Endothelial cell of umbilical vein (primary cell): ENCODE measurements at regions not wholly inside any gene's neighbourhood (a gene's known extent, or its start where the extent isn't known, plus 50 kb on each side); places are given as distances from the start of the nearest gene placed in this dataset.

ENCODE experiments used
- BruUV-seq: library from RNA; stranded (reverse); fragments of 400-500 nt; replicated peaks from 2 replicates; lab custom pipeline; 2021; lab: Mats Ljungman, UMichigan
- CTCF ChIA-PET: fragments of 300-600, 350-600 bp; sonication (Branson Sonifier 250); formaldehyde crosslinking; loops from one replicate; lab custom pipeline; 2021; ENCODE audit warnings: antibody characterized with exemption, inconsistent platforms; lab: Charles Lee
- POLR2A ChIA-PET: fragments of 300-600, 350-600 bp; sonication (Branson Sonifier 250); formaldehyde crosslinking; loops from one replicate; lab custom pipeline; 2021; ENCODE audit warnings: antibody characterized with exemption, inconsistent platforms; lab: Charles Lee
- DNase-seq: peaks from one replicate; pipeline ENCODE4 v3.0.0-alpha.2; 2011; ENCODE audit warnings: low read depth, low spot score
- FAIRE-seq: peaks from 2 replicates; lab custom pipeline; 2011; peaks lifted over from hg19 to GRCh38; lab: Jason Lieb, UNC
- H2AFZ ChIP-seq: 2 replicates; pipeline ENCODE4 v1.6.0; 2012; ENCODE audit warnings: low read depth, low read length, control low read depth, inconsistent platforms
- H3K27ac ChIP-seq: 2 replicates; pipeline ENCODE4 v1.5.1; 2011; ENCODE audit warnings: low read depth, mild to moderate bottlenecking, control low read depth, low read length, moderate library complexity; ENCODE audit not compliant: insufficient read depth
- H3K27me3 ChIP-seq, 2 experiments: 2 replicates each; pipeline versions ENCODE4 v1.6.0 to v1.6.1; 2011; ENCODE audit warnings: low read length in 2 of 2, mixed read lengths in 1 of 2; ENCODE audit not compliant: control insufficient read depth in 2 of 2, insufficient read depth in 2 of 2
- H3K36me3 ChIP-seq, 2 experiments: 2 replicates in 1 of 2; 3 replicates in 1 of 2; pipeline ENCODE4 v1.5.1; 2011; ENCODE audit warnings: low read length in 2 of 2, mild to moderate bottlenecking in 1 of 2, moderate library complexity in 1 of 2; ENCODE audit not compliant: control insufficient read depth in 2 of 2, insufficient read depth in 2 of 2; ENCODE audit errors: extremely low read depth in 1 of 2
- H3K4me1 ChIP-seq: 3 replicates; pipeline ENCODE4 v1.5.1; 2011; ENCODE audit warnings: mild to moderate bottlenecking, low read length; ENCODE audit not compliant: control insufficient read depth, insufficient read depth; ENCODE audit errors: extremely low read depth
- H3K4me2 ChIP-seq: 2 replicates; pipeline ENCODE4 v1.6.1; 2011; ENCODE audit warnings: low read length, control low read depth, mixed read lengths; ENCODE audit not compliant: insufficient read depth
- H3K4me3 ChIP-seq, 3 experiments: fragments of 200-600 bp in 1 of 3; sonication (generic), shearing (Covaris generic) in 1 of 3; replicated peaks in 1 of 3; 2 replicates each; pipeline ENCODE4 v1.5.1; 2011 to 2016; ENCODE audit warnings: control low read depth in 3 of 3, low read length in 3 of 3, mild to moderate bottlenecking in 2 of 3, inconsistent platforms in 1 of 3, low read depth in 1 of 3, moderate library complexity in 1 of 3; ENCODE audit not compliant: insufficient read depth in 1 of 3
- H3K79me2 ChIP-seq: 2 replicates; pipeline ENCODE4 v1.6.0; 2012; ENCODE audit warnings: low read length, inconsistent platforms; ENCODE audit not compliant: control insufficient read depth, insufficient read depth
- H3K9ac ChIP-seq: replicated peaks from 2 replicates; pipeline ENCODE3; 2011; ENCODE audit warnings: low read length, control low read depth; ENCODE audit not compliant: insufficient read depth; ENCODE audit errors: extremely low read depth
- H3K9me1 ChIP-seq: replicated peaks from 3 replicates; pipeline ENCODE4 v1.6.0; 2011; ENCODE audit warnings: mild to moderate bottlenecking, low read length; ENCODE audit not compliant: control insufficient read depth, insufficient read depth; ENCODE audit errors: extremely low read depth
- H3K9me3 ChIP-seq: replicated peaks from 2 replicates; pipeline ENCODE4 v1.5.1; 2012; ENCODE audit warnings: low read length, inconsistent platforms; ENCODE audit not compliant: control insufficient read depth, insufficient read depth
- H4K20me1 ChIP-seq: replicated peaks from 2 replicates; pipeline ENCODE3; 2011; ENCODE audit warnings: mild to moderate bottlenecking, low read length; ENCODE audit not compliant: control insufficient read depth, insufficient read depth; ENCODE audit errors: extremely low read depth
- EZH2 ChIP-seq: IDR thresholded peaks from 2 replicates; pipeline ENCODE4 v1.6.1; 2012; ENCODE audit warnings: borderline replicate concordance, low read depth, mild to moderate bottlenecking, moderate library complexity, low read length, inconsistent platforms; ENCODE audit not compliant: severe bottlenecking
- FOS ChIP-seq: IDR thresholded peaks from 2 replicates; pipeline ENCODE4 v1.6.1; 2011; ENCODE audit warnings: mild to moderate bottlenecking, low read length, moderate library complexity, borderline replicate concordance; ENCODE audit not compliant: insufficient read depth
- GATA2 ChIP-seq: IDR thresholded peaks from 2 replicates; pipeline ENCODE4 v1.7.0; 2011; ENCODE audit warnings: low read depth, mild to moderate bottlenecking, moderate library complexity, mixed read lengths, low read length; ENCODE audit not compliant: insufficient read length, insufficient read depth
- JUN ChIP-seq: IDR thresholded peaks from 2 replicates; pipeline ENCODE4 v1.6.1; 2011; ENCODE audit warnings: borderline replicate concordance, low read depth; ENCODE audit not compliant: insufficient read length, insufficient read depth
- MYC ChIP-seq: IDR thresholded peaks from one replicate; pipeline ENCODE4 v1.6.1; 2011; ENCODE audit warnings: mild to moderate bottlenecking, low read depth, low read length
- POLR2A ChIP-seq: IDR thresholded peaks from 2 replicates; pipeline ENCODE4 v1.6.1; 2012; ENCODE audit warnings: low read depth, mild to moderate bottlenecking, control low read depth, low read length
- POLR2AphosphoS5 ChIP-seq: IDR thresholded peaks from 2 replicates; pipeline ENCODE4 v1.6.1; 2012; ENCODE audit warnings: low read depth, mild to moderate bottlenecking, control low read depth, low read length, moderate library complexity; ENCODE audit not compliant: insufficient read depth
- dilution Hi-C: fragments of 300-500 bp; cut with MboI; formaldehyde crosslinking; loops from one replicate; pipeline ENCODE4 v1.15.0; 2019; ENCODE audit warnings: low sequenced_read_pairs; ENCODE audit not compliant: extremely low pct_ligation_motif_present
- intact Hi-C: fragments of 100-400 bp; cut with micrococcal nuclease; formaldehyde crosslinking; loops from one replicate; pipeline ENCODE4 v1.10.0; 2022
- TF ChIP-seq, protein P1 (sequence below), 2 donors: IDR thresholded peaks; 1 replicate in 1 of 2; 2 replicates in 1 of 2; pipeline ENCODE4 v1.5.1; 2011; ENCODE audit warnings: low read length in 2 of 2, mild to moderate bottlenecking in 2 of 2, moderate library complexity in 2 of 2, control low read depth in 1 of 2, inconsistent platforms in 1 of 2, low read depth in 1 of 2; ENCODE audit not compliant: insufficient read depth in 1 of 2; ENCODE audit errors: extremely low read depth in 1 of 2
- TF ChIP-seq, protein P2 (sequence below): IDR thresholded peaks from 2 replicates; pipeline ENCODE4 v1.6.1; 2011; ENCODE audit not compliant: insufficient read depth, insufficient read length

DNA sequence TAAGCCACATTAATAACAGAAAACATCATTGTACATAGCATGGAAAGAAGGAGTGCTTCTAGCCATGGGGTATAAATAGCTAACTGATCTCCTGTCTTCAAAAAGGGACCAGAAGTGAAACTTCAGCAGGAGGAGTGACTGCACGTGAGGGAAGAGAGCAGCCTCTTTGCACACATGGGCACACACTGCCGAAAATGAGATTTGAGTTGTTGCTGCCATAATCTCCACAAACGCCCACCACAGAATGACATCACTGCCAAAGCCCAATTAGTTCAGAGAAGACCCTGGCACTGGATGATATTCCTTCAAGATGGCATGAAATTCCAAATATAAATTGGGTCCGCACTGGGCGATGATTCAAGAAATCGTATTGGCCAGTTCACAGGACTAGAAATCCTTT is 238.9 kb upstream of the NR4A3 start:
- dilution Hi-C loops: no loop called here
- FAIRE-seq: no peak
- POLR2A ChIA-PET: no interaction called here

DNA sequence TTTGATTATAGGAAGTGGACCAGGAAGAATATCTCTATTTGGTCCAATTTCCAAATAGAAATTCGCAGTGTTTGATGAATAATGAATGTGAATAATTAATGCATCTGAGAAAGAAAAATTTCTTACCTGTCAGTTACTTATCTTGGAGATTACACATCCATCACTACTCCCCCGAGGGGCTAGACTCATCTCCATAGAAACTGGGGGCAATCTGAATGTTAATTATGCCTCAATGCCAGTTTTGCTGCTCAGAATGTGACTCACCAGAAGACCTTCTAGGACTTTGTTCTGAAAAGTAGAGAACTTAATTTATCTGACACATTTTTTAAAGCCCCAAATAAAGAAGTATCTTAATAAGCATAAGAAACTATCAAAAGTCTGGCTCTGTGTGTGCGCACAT is 233.4 kb upstream of the NR4A3 start:
- ChIA-PET CTCF (no interaction called here), POLR2A (no interaction called here)
- intact Hi-C loops: no loop called here
- no peak overlapping the region for H3K9ac ChIP-seq
- H3K79me2 ChIP-seq: no peaks in the 10 kb centered on the region
- H3K4me2 ChIP-seq: no peak overlapping the region
- FAIRE-seq: no peak
- H3K27me3 ChIP-seq: no peaks in the 10 kb centered on the region
- H2AFZ ChIP-seq: no peak overlapping the region
- dilution Hi-C loops: no loop called here
- no peaks in the 10 kb centered on the region for H3K9me3 ChIP-seq
- no peak for DNase-seq
- H4K20me1 ChIP-seq: no peaks in the 10 kb centered on the region
- no TSS peak for BruUV-seq
- no peak overlapping the region for H3K4me3 ChIP-seq
- H3K9me1 ChIP-seq: no peaks in the 10 kb centered on the region
- TF ChIP-seq EZH2 (no peak), GATA2 (no peak), MYC (no peak), POLR2AphosphoS5 (no peak), JUN (no peak), POLR2A (no peak), FOS (no peak)
- TF ChIP-seq, protein P1, sequence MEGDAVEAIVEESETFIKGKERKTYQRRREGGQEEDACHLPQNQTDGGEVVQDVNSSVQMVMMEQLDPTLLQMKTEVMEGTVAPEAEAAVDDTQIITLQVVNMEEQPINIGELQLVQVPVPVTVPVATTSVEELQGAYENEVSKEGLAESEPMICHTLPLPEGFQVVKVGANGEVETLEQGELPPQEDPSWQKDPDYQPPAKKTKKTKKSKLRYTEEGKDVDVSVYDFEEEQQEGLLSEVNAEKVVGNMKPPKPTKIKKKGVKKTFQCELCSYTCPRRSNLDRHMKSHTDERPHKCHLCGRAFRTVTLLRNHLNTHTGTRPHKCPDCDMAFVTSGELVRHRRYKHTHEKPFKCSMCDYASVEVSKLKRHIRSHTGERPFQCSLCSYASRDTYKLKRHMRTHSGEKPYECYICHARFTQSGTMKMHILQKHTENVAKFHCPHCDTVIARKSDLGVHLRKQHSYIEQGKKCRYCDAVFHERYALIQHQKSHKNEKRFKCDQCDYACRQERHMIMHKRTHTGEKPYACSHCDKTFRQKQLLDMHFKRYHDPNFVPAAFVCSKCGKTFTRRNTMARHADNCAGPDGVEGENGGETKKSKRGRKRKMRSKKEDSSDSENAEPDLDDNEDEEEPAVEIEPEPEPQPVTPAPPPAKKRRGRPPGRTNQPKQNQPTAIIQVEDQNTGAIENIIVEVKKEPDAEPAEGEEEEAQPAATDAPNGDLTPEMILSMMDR (IDR thresholded peaks at IDR 0.05; ENCODE audit: extremely low read depth in 1 of 2, insufficient read depth in 1 of 2, low read depth in 1 of 2, low read length in 2 of 2): no peak
- TF ChIP-seq, protein P2, sequence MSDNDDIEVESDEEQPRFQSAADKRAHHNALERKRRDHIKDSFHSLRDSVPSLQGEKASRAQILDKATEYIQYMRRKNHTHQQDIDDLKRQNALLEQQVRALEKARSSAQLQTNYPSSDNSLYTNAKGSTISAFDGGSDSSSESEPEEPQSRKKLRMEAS: no peak
- H3K36me3 ChIP-seq: no peaks in the 10 kb centered on the region
- no peak overlapping the region for H3K27ac ChIP-seq
- H3K4me1 ChIP-seq: no peaks in the 10 kb centered on the region

More for the DNA sequence above, 238.9 kb upstream of the NR4A3 start:
- H3K9me1 ChIP-seq: no peaks in the 10 kb centered on the region
- no peak overlapping the region for H3K4me3 ChIP-seq
- no peaks in the 10 kb centered on the region for H3K36me3 ChIP-seq
- TF ChIP-seq POLR2AphosphoS5: no peak
- CTCF ChIA-PET: no interaction called here
- no peak overlapping the region for H3K9ac ChIP-seq
- no peaks in the 10 kb centered on the region for H3K79me2 ChIP-seq
- DNase-seq: no peak
- no peaks in the 10 kb centered on the region for H3K9me3 ChIP-seq
- BruUV-seq: no TSS peak
- H3K4me2 ChIP-seq: no peak overlapping the region
- H3K27me3 ChIP-seq: no peaks in the 10 kb centered on the region
- H3K4me1 ChIP-seq: no peaks in the 10 kb centered on the region
- H4K20me1 ChIP-seq: no peaks in the 10 kb centered on the region
- no peak overlapping the region for H3K27ac ChIP-seq
- H2AFZ ChIP-seq: no peak overlapping the region
- intact Hi-C loops: no loop called here
